ENCODE measurements at regions not wholly inside any gene's neighbourhood (a gene's known extent, or its start where the extent isn't known, plus 50 kb on each side); places are given as distances from the start of the nearest gene placed in this dataset.

DNA sequence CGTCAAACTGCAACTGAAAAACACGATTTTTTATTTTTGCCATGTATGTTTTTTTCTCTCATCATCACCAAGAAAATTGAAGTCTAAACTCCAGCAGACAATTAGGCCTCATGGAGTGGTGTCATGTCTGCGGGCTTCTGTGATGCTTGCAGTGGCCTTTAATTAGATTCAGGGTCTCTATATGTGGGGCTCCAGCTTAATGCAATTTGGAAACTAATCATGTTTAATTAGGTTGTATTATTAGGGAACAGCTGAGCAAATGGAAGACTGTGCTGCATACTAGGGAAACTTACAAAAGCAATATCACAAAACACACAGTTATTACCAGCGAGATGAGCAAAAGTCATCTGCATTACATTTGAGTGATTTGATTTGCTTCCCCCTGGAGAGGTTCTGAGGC lies 132.9 kb upstream of the PMEPA1 start:
- Histone ChIP-seq H4K8ac (replicated peaks; ENCODE audit: insufficient read length, low read depth, low read length) (no peak overlapping the region), H2BK120ac (ENCODE audit: low read depth, low read length, poor library complexity, severe bottlenecking) (no peak overlapping the region), H3K4me2 (ENCODE audit: insufficient read depth, insufficient read length, low read length) (no peak overlapping the region), H2BK15ac (ENCODE audit: low read depth, low read length) (no peak overlapping the region), H3K4ac (ENCODE audit: low read depth, low read length) (no peak overlapping the region), H4K5ac (ENCODE audit: insufficient read length, low read depth, low read length) (no peak overlapping the region), H3K14ac (ENCODE audit: insufficient read depth, low read length) (no peak overlapping the region), H2BK5ac (ENCODE audit: insufficient read length, low read length) (no peak overlapping the region), H4K20me1 (ENCODE audit: control insufficient read depth, insufficient read depth, insufficient read length) (no peaks in the 10 kb centered on the region), H3K27ac (ENCODE audit: insufficient read length, low read depth, low read length) (no peak overlapping the region), H3K9ac (ENCODE audit: extremely low read depth, insufficient read length, low read length) (no peak overlapping the region), H3K27me3 (ENCODE audit: insufficient read depth, low read length) (no peaks in the 10 kb centered on the region), H2BK12ac (ENCODE audit: insufficient read length, low read depth, low read length) (no peak overlapping the region), H3K79me2 (ENCODE audit: insufficient read depth, low read length) (no peaks in the 10 kb centered on the region), H2BK20ac (ENCODE audit: low read depth, low read length, poor library complexity, severe bottlenecking) (no peak overlapping the region), H4K91ac (ENCODE audit: insufficient read length, low read depth, low read length) (no peak overlapping the region), H3K4me1 (ENCODE audit: insufficient read depth, low read length) (no peaks in the 10 kb centered on the region), H3K9me3 (ENCODE audit: control insufficient read depth, low read depth, low read length) (no peaks in the 10 kb centered on the region), H3K23ac (ENCODE audit: insufficient read length, low read depth, low read length) (no peak overlapping the region), H3K18ac (ENCODE audit: insufficient read length, low read depth, low read length) (no peak overlapping the region), H3K56ac (ENCODE audit: insufficient read length, low read depth, low read length) (no peak overlapping the region), H3T11ph (ENCODE audit: low read length) (no peak overlapping the region), H3K23me2 (ENCODE audit: insufficient read length, low read depth, low read length, poor library complexity, severe bottlenecking) (no peaks in the 10 kb centered on the region), H2AK5ac (ENCODE audit: insufficient read length, low read length) (no peak overlapping the region), H3K79me1 (ENCODE audit: insufficient read depth, low read depth, low read length, poor library complexity, severe bottlenecking) (no peaks in the 10 kb centered on the region), H2AFZ (ENCODE audit: low read length) (no peak overlapping the region)
- Mint-ChIP-seq H3K36me3 (ENCODE audit: insufficient read depth in 1 of 3, low read depth in 3 of 3) (no peaks in the 10 kb centered on the region; a peak in 1 of 7 replicates), H3K4me1 (peaks cover 0 to 2% of the 10 kb centered on the region in 2 experiments; a peak in 1 of 4 replicates), H3K27ac (no peak overlapping the region), H3K4me3 (no peak overlapping the region), H3K9me3 (no peaks in the 10 kb centered on the region; a peak in 1 of 5 replicates), H3K27me3 (ENCODE audit: low read depth) (peaks cover 11% of the 10 kb centered on the region; the same call in 1 of the 2 replicates)
- no peak for DNase-seq
- no CpG with 5 or more reads among the region's 4 CpGs for WGBS (ENCODE audit: extremely low coverage, insufficient read length, low lambda C conversion rate)
- no peak for TF ChIP-seq CTCF (conservative IDR thresholded peaks at IDR 0.05)
